Glomerular endothelial cell (primary cell): ENCODE measurements at regions not wholly inside any gene's neighbourhood (a gene's known extent, or its start where the extent isn't known, plus 50 kb on each side); places are given as distances from the start of the nearest gene placed in this dataset.

ENCODE experiments used
- DNase-seq: peaks from one replicate; pipeline ENCODE4 v3.0.0-alpha.2; 2011; ENCODE audit warnings: low read depth, low spot score; ENCODE audit errors: extremely low read depth

- DNase-seq = no peak
These were observed 166.4 kb upstream of the ADGRL2 start for GRCh38 chr1:81634294-81634693.

GRCh38 chr1:81619156-81619555 lies 181.6 kb upstream of the ADGRL2 start:
- DNase-seq = no peak

DNA sequence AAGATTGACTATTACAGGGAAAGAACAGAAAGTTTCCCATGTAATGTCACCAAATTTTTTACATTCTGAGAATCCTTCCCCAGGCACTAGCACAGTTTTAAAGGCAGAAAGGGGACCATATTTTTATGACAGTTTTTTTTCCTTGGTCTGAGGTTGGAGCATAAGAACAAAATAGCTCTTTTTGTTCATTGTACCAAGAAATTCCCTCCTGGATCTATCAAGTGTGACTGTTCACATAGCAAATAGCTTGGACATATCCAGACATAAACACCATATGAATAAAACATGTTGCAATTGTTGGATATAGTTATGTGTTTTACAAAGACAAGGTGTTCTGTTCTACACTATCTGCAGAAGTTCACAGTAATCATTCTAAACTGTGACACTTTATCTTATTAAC lies 182.4 kb upstream of the ADGRL2 start:
- no peak for DNase-seq

DNA sequence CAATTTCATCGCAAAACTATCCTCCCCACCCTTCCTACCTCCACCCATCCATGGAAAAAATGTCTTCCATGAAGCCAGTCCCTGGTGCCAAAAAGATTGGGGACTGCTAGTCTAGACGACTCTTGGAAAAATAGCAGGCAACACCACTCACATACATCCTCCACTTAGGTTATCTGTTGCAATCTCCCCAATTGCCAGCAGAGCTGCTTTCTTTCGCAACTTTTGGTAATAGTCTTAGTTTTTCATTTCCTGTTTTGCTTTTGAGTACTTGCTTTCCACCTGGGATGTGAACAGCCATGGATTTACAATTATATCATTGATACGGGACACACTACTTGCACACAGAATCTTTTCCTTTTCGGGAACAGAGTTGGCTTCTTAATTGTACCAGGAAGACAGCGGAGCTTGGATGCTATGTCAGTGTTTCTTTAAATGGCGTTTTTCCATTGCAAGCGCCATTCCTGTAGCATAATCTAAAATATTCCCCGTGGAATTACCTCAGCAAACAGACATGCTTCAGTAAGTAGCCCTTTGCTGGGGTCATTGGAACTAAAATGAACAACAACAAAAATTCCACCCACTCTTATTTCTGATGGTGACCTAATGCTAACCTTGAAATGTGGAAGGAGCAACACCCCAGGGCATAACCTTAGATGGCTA lies 183.3 kb upstream of the ADGRL2 start:
- DNase-seq = no peak

- no peak for DNase-seq
These were observed 186.9 kb upstream of the ADGRL2 start for GRCh38 chr1:81613803-81614202.

DNA sequence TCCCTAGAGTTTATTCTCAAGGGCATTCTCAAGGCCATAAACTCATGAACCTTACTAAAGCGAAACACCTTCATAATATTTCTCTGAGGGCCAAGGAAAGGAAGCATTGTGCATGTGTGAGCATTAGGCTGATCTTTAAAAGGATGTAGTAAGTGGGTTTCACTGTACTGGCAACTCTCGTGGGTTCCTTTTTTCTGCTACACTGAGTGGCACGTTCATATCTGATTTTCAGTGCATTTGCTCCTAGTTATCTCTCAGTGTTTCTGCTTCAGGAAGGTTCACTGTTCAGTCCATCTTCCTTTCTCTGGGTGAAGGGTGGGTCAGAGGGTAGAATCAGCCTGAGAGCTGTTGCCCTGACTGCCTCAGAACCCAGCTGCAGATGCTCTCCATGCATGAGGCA lies 192.8 kb upstream of the ADGRL2 start:
- no peak for DNase-seq

- DNase-seq = no peak
These were observed 193.6 kb upstream of the ADGRL2 start for GRCh38 chr1:81607086-81607485.

DNA sequence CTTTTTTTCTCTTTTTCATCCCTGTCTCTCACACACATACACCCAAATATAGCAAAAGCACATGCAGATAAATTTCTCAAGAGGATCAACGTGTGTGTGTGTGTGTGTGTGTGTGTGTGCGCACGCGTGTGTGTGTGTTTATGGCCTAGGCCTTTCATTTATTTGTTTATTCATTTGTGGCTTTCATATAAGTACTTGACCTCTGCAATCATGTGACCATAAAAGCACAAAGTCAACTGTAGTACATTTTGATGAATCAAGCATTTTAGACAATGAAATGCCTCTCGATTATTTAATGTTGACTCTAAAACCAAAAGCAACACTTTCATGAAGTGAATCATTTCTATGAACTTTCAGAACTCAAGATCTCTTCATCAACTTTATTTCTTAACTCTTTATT lies 194.1 kb upstream of the ADGRL2 start:
- no peak for DNase-seq

GRCh38 chr1:81605023-81605422 lies 195.7 kb upstream of the ADGRL2 start:
- DNase-seq = no peak

GRCh38 chr1:81600878-81601622 lies 199.7 kb upstream of the ADGRL2 start:
- DNase-seq = no peak

DNA sequence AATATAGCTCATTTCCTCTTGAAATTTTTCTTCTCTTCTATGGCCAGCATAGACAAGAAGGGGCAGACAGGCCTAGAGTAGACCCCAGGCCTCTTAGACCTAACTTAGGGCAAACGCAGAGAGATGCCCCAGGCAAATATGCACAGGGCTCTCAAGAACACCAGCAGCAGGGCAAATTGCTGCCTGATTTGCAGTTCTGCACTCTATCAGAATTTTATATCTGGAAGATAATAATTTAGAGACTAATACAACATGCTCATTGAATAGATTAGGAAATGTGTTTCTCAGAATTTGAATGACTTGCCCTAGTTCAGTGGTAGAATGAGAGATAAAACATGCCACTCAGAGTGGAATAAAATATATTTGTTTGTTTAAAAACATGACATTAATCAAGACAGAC lies 200.4 kb upstream of the ADGRL2 start:
- DNase-seq = no peak

GRCh38 chr1:81598623-81599022 lies 202.1 kb upstream of the ADGRL2 start:
- DNase-seq = no peak

DNA sequence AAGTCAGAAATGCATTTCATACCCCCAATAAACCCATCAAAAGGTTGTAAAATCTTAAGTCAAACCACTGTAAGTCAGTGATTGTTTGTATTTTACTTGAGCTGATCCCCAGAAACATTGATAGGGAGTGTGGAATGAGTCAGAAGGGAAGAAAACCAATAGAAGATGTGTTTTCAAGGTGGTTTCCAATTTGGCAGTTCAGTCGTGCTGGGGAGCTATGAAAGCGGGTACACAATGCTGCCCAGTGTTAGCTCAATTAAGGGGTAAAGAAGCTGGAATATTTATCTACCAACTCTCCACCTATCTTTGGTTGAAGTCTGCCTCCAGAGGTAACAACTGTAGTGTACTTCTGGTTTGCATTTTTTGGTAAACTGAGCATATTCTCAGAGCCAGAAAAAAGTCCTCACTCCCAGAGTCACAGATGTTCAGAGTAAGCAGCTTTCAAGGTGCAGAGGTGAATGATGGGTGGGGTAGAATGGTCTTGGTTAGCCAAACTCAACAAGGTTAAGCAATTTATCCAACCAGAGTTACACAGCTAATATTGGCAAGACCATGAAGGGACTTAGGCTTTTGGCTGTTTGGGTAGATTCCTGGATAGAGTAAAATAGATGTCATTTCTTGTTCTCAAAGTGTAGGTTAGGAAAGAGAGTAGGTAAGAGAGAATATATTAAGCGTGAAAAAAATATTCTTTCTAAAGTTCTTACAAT lies 202.9 kb upstream of the ADGRL2 start:
- no peak for DNase-seq

DNA sequence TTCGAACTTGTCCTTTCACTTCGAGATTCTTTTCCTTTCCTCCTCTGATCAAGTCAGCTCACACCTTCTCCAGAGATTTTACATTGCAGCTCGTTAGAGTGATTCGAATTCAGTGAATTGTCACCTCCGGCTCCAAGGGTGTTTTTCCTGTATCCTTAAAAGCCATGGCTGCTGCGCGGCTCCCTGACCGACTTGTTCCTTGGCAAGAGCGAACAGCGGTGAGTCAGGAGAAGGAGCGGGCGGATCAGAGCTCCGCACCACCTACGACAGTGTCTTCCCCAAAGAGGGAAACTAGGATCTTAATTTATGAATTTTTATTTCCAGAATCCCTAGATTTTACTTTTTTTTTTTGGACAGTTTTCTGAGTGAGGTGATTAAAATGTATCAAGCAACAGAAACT lies 204.4 kb upstream of the ADGRL2 start:
- DNase-seq = no peak

- DNase-seq = no peak
These were observed 206.5 kb upstream of the ADGRL2 start for GRCh38 chr1:81594206-81594605.

GRCh38 chr1:81592233-81592632 lies 208.5 kb upstream of the ADGRL2 start:
- no peak for DNase-seq

DNA sequence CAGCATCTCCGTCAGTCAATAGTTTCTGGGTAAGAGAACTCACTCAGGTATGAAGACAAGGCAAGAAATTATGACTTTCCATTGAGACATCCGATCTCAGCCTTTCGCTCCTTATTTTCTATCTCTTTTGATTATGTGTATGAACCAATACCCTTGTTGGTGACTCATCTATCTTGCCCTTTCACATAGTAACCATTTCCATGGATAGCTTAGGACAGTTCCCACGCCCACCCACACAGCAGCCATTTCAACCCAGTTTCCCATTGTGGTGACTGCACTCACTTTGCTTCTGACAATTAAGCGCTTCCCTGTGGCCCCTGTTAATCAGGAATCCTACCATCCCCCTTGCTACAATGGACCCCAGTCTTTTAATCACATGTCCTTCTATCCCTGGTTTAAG lies 210.6 kb upstream of the ADGRL2 start:
- DNase-seq = no peak

DNA sequence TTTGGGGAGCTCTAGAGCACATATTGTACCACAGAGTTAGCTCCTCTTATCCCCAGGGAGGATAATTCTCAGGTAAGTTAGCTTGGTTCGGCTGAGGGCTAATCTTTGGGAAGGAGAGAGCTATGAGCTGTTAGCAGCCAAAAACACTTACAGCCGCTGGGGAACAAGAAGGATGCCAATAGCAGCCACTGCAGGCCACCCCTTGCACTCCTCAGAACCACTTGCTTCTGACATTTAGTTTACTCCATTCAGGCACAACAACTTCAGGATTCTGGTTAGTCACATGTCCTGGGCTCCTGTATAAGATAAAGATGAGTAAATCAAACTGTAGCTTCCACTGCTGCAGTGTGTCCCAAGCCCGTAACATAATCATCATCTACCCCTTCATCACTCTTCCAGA lies 212.6 kb upstream of the ADGRL2 start:
- no peak for DNase-seq

- no peak for DNase-seq
These were observed 213.3 kb upstream of the ADGRL2 start for GRCh38 chr1:81587426-81587825.

GRCh38 chr1:81585371-81585770 lies 215.4 kb upstream of the ADGRL2 start:
- DNase-seq = no peak

DNA sequence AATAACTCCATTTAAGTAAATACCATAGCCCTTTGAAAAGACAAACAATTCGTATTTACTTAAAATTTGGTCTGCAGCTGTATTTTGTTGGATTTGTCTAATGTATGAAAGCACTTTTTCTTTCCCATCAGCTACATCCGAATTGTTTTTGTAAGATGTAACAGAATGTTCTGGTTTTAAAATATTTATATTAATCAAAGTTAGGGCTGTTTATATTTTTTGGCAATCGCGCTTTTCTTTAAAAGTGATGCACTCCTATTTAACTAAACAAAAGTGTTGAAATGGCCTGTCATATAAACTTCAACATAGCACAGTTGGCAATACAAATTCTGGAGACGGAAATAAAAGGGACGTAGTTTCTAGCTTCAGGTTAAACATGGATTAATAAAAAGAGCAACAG lies 216.3 kb upstream of the ADGRL2 start:
- no peak for DNase-seq

DNA sequence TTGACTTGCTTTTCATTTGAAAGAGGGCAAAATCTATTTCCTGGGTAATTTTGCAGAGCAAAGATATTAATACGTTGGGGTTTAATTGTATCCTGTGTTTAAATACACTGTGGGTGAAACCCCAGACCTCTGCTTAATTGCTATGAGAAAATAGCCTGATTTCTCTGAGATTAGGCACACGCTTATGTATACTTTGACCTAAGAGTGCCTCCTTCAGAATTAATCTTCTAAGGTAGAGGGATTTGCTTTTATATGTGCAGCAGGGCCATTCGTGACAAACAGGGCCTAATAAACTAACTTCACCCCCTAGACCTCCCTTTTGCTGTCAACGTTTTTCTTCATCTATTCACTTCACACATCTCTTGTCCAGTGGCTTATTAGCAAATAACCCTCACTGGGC lies 216.9 kb upstream of the ADGRL2 start:
- DNase-seq = no peak
